HS-5 (cell line): ENCODE measurements at regions not wholly inside any gene's neighbourhood (a gene's known extent, or its start where the extent isn't known, plus 50 kb on each side); places are given as distances from the start of the nearest gene placed in this dataset.
"Not testable (repeated sequence)": the region's sequence is repeated elsewhere in the genome, so short reads cannot be mapped to it uniquely, and the experiment has no call there.

Source experiments
- DNase-seq: peaks from one replicate; pipeline ENCODE4 v3.0.0-alpha.2; 2012; ENCODE audit warnings: low read depth

GRCh38 chr2:175350105-175350504, 168.6 kb upstream of the ATP5MC3 start:
- DNase-seq = no peak

GRCh38 chr2:175342085-175342484, 160.6 kb upstream of the ATP5MC3 start:
- DNase-seq = no peak

- DNase-seq = no peak
Measured at GRCh38 chr2:175330195-175330594, 148.7 kb upstream of the ATP5MC3 start.

GRCh38 chr2:175326801-175327200, 145.3 kb upstream of the ATP5MC3 start:
- no peak for DNase-seq

- DNase-seq = not testable (repeated sequence)
Measured at GRCh38 chr2:175326164-175326563, 144.7 kb upstream of the ATP5MC3 start.

GRCh38 chr2:175323162-175323561, 141.7 kb upstream of the ATP5MC3 start:
- DNase-seq = no peak

- DNase-seq = no peak
Measured at GRCh38 chr2:175318542-175318941, 137.0 kb upstream of the ATP5MC3 start.

- no peak for DNase-seq
Measured at GRCh38 chr2:175317751-175318150, 136.2 kb upstream of the ATP5MC3 start.

- no peak for DNase-seq
Measured at GRCh38 chr2:175312137-175312536, 130.6 kb upstream of the ATP5MC3 start.

- no peak for DNase-seq
Measured at GRCh38 chr2:175310813-175311504, 129.4 kb upstream of the ATP5MC3 start.

- no peak for DNase-seq
Measured at GRCh38 chr2:175309799-175310198, 128.3 kb upstream of the ATP5MC3 start.

- DNase-seq = no peak
Measured at GRCh38 chr2:175308005-175308404, 126.5 kb upstream of the ATP5MC3 start.

- DNase-seq = no peak
Measured at GRCh38 chr2:175304541-175304940, 123.0 kb upstream of the ATP5MC3 start.

- peak; percentile 16 for DNase-seq
Measured at GRCh38 chr2:175293776-175294175, 112.3 kb upstream of the ATP5MC3 start.

- DNase-seq = no peak
Measured at GRCh38 chr2:175293195-175293594, 111.7 kb upstream of the ATP5MC3 start.

- DNase-seq = no peak
Measured at GRCh38 chr2:175282886-175283285, 101.4 kb upstream of the ATP5MC3 start.

- DNase-seq = peak; percentile 31
Measured at GRCh38 chr2:175282300-175282699, 100.8 kb upstream of the ATP5MC3 start.

GRCh38 chr2:175277772-175278171, 96.3 kb upstream of the ATP5MC3 start:
- DNase-seq = no peak

- no peak for DNase-seq
Measured at GRCh38 chr2:175275539-175275938, 94.0 kb upstream of the ATP5MC3 start.

GRCh38 chr2:175259164-175259563, 77.7 kb upstream of the ATP5MC3 start:
- no peak for DNase-seq

- DNase-seq = no peak
Measured at GRCh38 chr2:175256806-175257585, 75.5 kb upstream of the ATP5MC3 start.

GRCh38 chr2:175256391-175256790, 74.9 kb upstream of the ATP5MC3 start:
- not testable (repeated sequence) for DNase-seq

GRCh38 chr2:175253871-175254270, 72.4 kb upstream of the ATP5MC3 start:
- no peak for DNase-seq
